H1 (cell line): ENCODE measurements at regions not wholly inside any gene's neighbourhood (a gene's known extent, or its start where the extent isn't known, plus 50 kb on each side); places are given as distances from the start of the nearest gene placed in this dataset.

Experiments
- CTCF ChIA-PET: fragments of 300-600 bp; sonication (Branson Sonifier 250); formaldehyde crosslinking; loops from one replicate; lab custom pipeline; 2021; ENCODE audit not compliant: partially characterized antibody; lab: Charles Lee
- POLR2A ChIA-PET: fragments of 300-600 bp; sonication (Branson Sonifier 250); formaldehyde crosslinking; loops from one replicate; lab custom pipeline; 2021; ENCODE audit warnings: inconsistent platforms; ENCODE audit not compliant: partially characterized antibody; lab: Charles Lee
- DNase-seq, 2 experiments: peaks; one replicate each; pipeline versions ENCODE4 v3.0.0 to v3.0.0-alpha.2; 2010 to 2022; ENCODE audit warnings: low spot score in 2 of 2, low read depth in 1 of 2, mixed read lengths in 1 of 2
- FAIRE-seq: peaks from 2 replicates; lab custom pipeline; 2011; peaks lifted over from hg19 to GRCh38; lab: Jason Lieb, UNC
- H2AFZ ChIP-seq: 2 replicates; pipeline ENCODE4 v1.8.1; 2012; ENCODE audit warnings: low read length, inconsistent platforms
- H2AK5ac ChIP-seq: 2 replicates; pipeline ENCODE4 v1.6.1; 2013; ENCODE audit warnings: low read depth, low read length
- H2BK120ac ChIP-seq: replicated peaks from 2 replicates; pipeline ENCODE3; 2013; ENCODE audit warnings: low read depth, low read length, inconsistent platforms
- H2BK12ac ChIP-seq: 2 replicates; pipeline ENCODE4 v1.6.1; 2013; ENCODE audit warnings: low read depth, low read length
- H2BK15ac ChIP-seq: 2 replicates; pipeline ENCODE4 v1.6.1; 2013; ENCODE audit warnings: low read length
- H2BK20ac ChIP-seq: 2 replicates; pipeline ENCODE4 v1.6.1; 2013; ENCODE audit warnings: low read length
- H2BK5ac ChIP-seq: 2 replicates; pipeline ENCODE4 v1.6.1; 2013; ENCODE audit warnings: low read depth, low read length
- H3K14ac ChIP-seq: 2 replicates; pipeline ENCODE4 v1.6.1; 2013; ENCODE audit warnings: inconsistent platforms; ENCODE audit not compliant: insufficient read length
- H3K18ac ChIP-seq: 2 replicates; pipeline ENCODE4 v1.6.1; 2013; ENCODE audit warnings: low read length; ENCODE audit errors: extremely low read depth
- H3K23ac ChIP-seq: 2 replicates; pipeline ENCODE4 v1.6.1; 2013; ENCODE audit warnings: inconsistent platforms; ENCODE audit not compliant: insufficient read length
- H3K23me2 ChIP-seq: 2 replicates; pipeline ENCODE4 v1.6.1; 2013; ENCODE audit warnings: low read depth, low read length
- H3K27ac ChIP-seq: 2 replicates; pipeline ENCODE4 v1.6.1; 2011; ENCODE audit warnings: low read depth, low read length, inconsistent platforms
- H3K27me3 ChIP-seq, 4 experiments: replicated peaks in 1 of 4; 1 replicate in 1 of 4; 2 replicates in 3 of 4; pipeline versions ENCODE4 v1.6.1 to v1.8.1; 2011 to 2013; ENCODE audit warnings: low read length in 3 of 4, mild to moderate bottlenecking in 3 of 4, inconsistent platforms in 2 of 4, mixed read lengths in 2 of 4, moderate library complexity in 1 of 4; ENCODE audit not compliant: control insufficient read depth in 3 of 4, insufficient read depth in 3 of 4; ENCODE audit errors: extremely low read depth in 1 of 4
- H3K36me3 ChIP-seq, 4 experiments: 2 replicates each; pipeline versions ENCODE4 v1.6.1 to v1.8.1; 2011 to 2013; ENCODE audit warnings: mild to moderate bottlenecking in 4 of 4, low read length in 3 of 4, moderate library complexity in 2 of 4, control low read depth in 1 of 4, inconsistent platforms in 1 of 4; ENCODE audit not compliant: insufficient read depth in 4 of 4, control insufficient read depth in 2 of 4
- H3K4ac ChIP-seq: replicated peaks from 2 replicates; pipeline ENCODE3; 2013; ENCODE audit warnings: low read length, low read depth, mixed read lengths, inconsistent platforms; ENCODE audit not compliant: insufficient read length
- H3K4me1 ChIP-seq, 4 experiments: replicated peaks in 1 of 4; 1 replicate in 1 of 4; 2 replicates in 3 of 4; pipeline versions ENCODE4 v1.6.1 to v1.8.1; 2011 to 2013; ENCODE audit warnings: low read length in 3 of 4, inconsistent platforms in 2 of 4, mixed read lengths in 1 of 4; ENCODE audit not compliant: insufficient read depth in 4 of 4, control insufficient read depth in 3 of 4
- H3K4me2 ChIP-seq, 2 experiments: 2 replicates each; pipeline versions ENCODE4 v1.6.1 to v1.8.1; 2011 to 2013; ENCODE audit warnings: low read depth in 2 of 2, low read length in 2 of 2, control low read depth in 1 of 2, inconsistent platforms in 1 of 2, mild to moderate bottlenecking in 1 of 2; ENCODE audit not compliant: insufficient read depth in 1 of 2
- H3K4me3 ChIP-seq, 4 experiments: fragments of 200-600, 300-600 bp in 1 of 4; sonication (generic), shearing (Covaris generic), sonication (Bioruptor Twin) in 1 of 4; 2 replicates each; pipeline versions ENCODE4 v1.5.1 to v1.8.1; 2011 to 2016; ENCODE audit warnings: low read length in 4 of 4, low read depth in 3 of 4, control low read depth in 2 of 4, inconsistent platforms in 2 of 4, mild to moderate bottlenecking in 2 of 4, mixed read lengths in 1 of 4, moderate library complexity in 1 of 4; ENCODE audit not compliant: insufficient read depth in 2 of 4; ENCODE audit errors: extremely low read depth in 1 of 4
- H3K56ac ChIP-seq: replicated peaks from 2 replicates; pipeline ENCODE3; 2013; ENCODE audit warnings: low read depth, mild to moderate bottlenecking, mixed read lengths, low read length, inconsistent platforms; ENCODE audit not compliant: insufficient read length
- H3K79me1 ChIP-seq: 2 replicates; pipeline ENCODE4 v1.6.1; 2013; ENCODE audit warnings: low read depth, low read length, control low read depth
- H3K79me2 ChIP-seq, 2 experiments: 2 replicates each; pipeline versions ENCODE4 v1.6.1 to v1.8.1; 2012 to 2013; ENCODE audit warnings: low read length in 2 of 2, mild to moderate bottlenecking in 2 of 2, inconsistent platforms in 1 of 2; ENCODE audit not compliant: insufficient read depth in 2 of 2, control insufficient read depth in 1 of 2
- H3K9ac ChIP-seq, 4 experiments: replicated peaks in 1 of 4; 1 replicate in 1 of 4; 2 replicates in 3 of 4; pipeline versions ENCODE4 v1.6.1 to v1.8.1; 2011 to 2013; ENCODE audit warnings: low read depth in 3 of 4, low read length in 3 of 4, control low read depth in 2 of 4, mild to moderate bottlenecking in 2 of 4, moderate library complexity in 2 of 4, inconsistent platforms in 1 of 4; ENCODE audit errors: extremely low read depth in 1 of 4
- H3K9me3 ChIP-seq, 2 experiments: 2 replicates each; pipeline versions ENCODE4 v1.6.1 to v1.8.1; 2012 to 2013; ENCODE audit warnings: mild to moderate bottlenecking in 2 of 2, moderate library complexity in 2 of 2, control low read depth in 1 of 2, inconsistent platforms in 1 of 2, low read depth in 1 of 2, low read length in 1 of 2, mixed read lengths in 1 of 2; ENCODE audit not compliant: insufficient read depth in 2 of 2
- H4K20me1 ChIP-seq, 2 experiments: replicated peaks in 1 of 2; 2 replicates each; pipeline versions ENCODE3 to v1.8.1; 2011 to 2013; ENCODE audit warnings: inconsistent platforms in 2 of 2, low read length in 2 of 2, mild to moderate bottlenecking in 1 of 2; ENCODE audit not compliant: insufficient read depth in 2 of 2, control insufficient read depth in 1 of 2
- H4K5ac ChIP-seq: 2 replicates; pipeline ENCODE4 v1.6.1; 2013; ENCODE audit warnings: low read length, low read depth, mixed read lengths, inconsistent platforms; ENCODE audit not compliant: insufficient read length
- H4K8ac ChIP-seq: 2 replicates; pipeline ENCODE4 v1.8.0; 2013; ENCODE audit warnings: mild to moderate bottlenecking, moderate library complexity, low read length, inconsistent platforms; ENCODE audit not compliant: insufficient read depth; ENCODE audit errors: extremely low read depth
- H4K91ac ChIP-seq: replicated peaks from 2 replicates; pipeline ENCODE3; 2013; ENCODE audit warnings: low read length, mixed read lengths, inconsistent platforms; ENCODE audit not compliant: insufficient read length
- ASH2L ChIP-seq: fragments of 200-600, 300-600 bp; sonication (generic); IDR thresholded peaks from one replicate; pipeline ENCODE4 v1.7.1; 2017; ENCODE audit warnings: low read length
- BACH1 ChIP-seq: IDR thresholded peaks from 2 replicates; pipeline ENCODE4 v1.6.1; 2012; ENCODE audit warnings: low read length, improper control_type of control experiment
- CHD1 ChIP-seq: IDR thresholded peaks from 2 replicates; pipeline ENCODE4 v1.6.1; 2012; ENCODE audit warnings: low read depth, low read length, improper control_type of control experiment
- CTBP2 ChIP-seq: IDR thresholded peaks from 2 replicates; pipeline ENCODE4 v1.7.0; 2011; ENCODE audit warnings: borderline replicate concordance, mild to moderate bottlenecking, moderate library complexity, mixed read lengths, low read length; ENCODE audit not compliant: insufficient read depth, insufficient read length
- E2F6 ChIP-seq: IDR thresholded peaks from 2 replicates; pipeline ENCODE4 v1.6.1; 2012; ENCODE audit warnings: inconsistent platforms
- KDM4A ChIP-seq: IDR thresholded peaks from one replicate; pipeline ENCODE4 v1.7.1; 2012; ENCODE audit warnings: low read depth, mild to moderate bottlenecking, moderate library complexity, low read length, inconsistent platforms; ENCODE audit not compliant: severe bottlenecking
- PHF8 ChIP-seq: fragments of 200-600 bp; sonication (generic); conservative IDR thresholded peaks from 2 replicates; pipeline ENCODE4 v1.7.1; 2012; ENCODE audit warnings: low read depth, mild to moderate bottlenecking, inconsistent platforms, low read length, moderate library complexity
- POLR2AphosphoS5 ChIP-seq: IDR thresholded peaks from 2 replicates; pipeline ENCODE4 v1.6.1; 2011; ENCODE audit warnings: low read depth, low read length
- RBBP5 ChIP-seq: IDR thresholded peaks from 2 replicates; pipeline ENCODE4 v1.7.1; 2012; ENCODE audit warnings: low read depth, mild to moderate bottlenecking, inconsistent platforms, low read length, moderate library complexity, borderline replicate concordance
- RNF2 ChIP-seq: fragments of 200-900, 300-1000 bp; sonication (generic); IDR thresholded peaks from 2 replicates; pipeline ENCODE4 v1.7.1; 2016; ENCODE audit warnings: borderline replicate concordance, low read depth, mild to moderate bottlenecking, antibody characterized with exemption, low read length; ENCODE audit not compliant: poor library complexity, severe bottlenecking; ENCODE audit errors: missing control alignments
- RXRA ChIP-seq: IDR thresholded peaks from 2 replicates; pipeline ENCODE4 v1.6.1; 2011; ENCODE audit warnings: low read depth, mild to moderate bottlenecking, low read length, moderate library complexity; ENCODE audit not compliant: insufficient read depth
- SP4 ChIP-seq: IDR thresholded peaks from 2 replicates; pipeline ENCODE4 v1.6.1; 2012; ENCODE audit warnings: low read length, inconsistent platforms
- TAF1 ChIP-seq: IDR thresholded peaks from 2 replicates; pipeline ENCODE4 v1.6.1; 2011; ENCODE audit warnings: mild to moderate bottlenecking, low read depth, low read length
- TCF12 ChIP-seq: IDR thresholded peaks from 2 replicates; pipeline ENCODE4 v1.6.1; 2011; ENCODE audit warnings: low read depth, mild to moderate bottlenecking, low read length

GRCh38 chr11:27592098-27592780 lies 85.7 kb upstream of the LIN7C start:
- Histone ChIP-seq H3K36me3 (no peaks in the 10 kb centered on the region), H4K20me1 (no peaks in the 10 kb centered on the region), H2BK12ac (no peak overlapping the region), H3K23me2 (no peaks in the 10 kb centered on the region), H2AK5ac (no peak overlapping the region), H3K4me1 (peaks cover 0 to 5% (median 0%) of the 10 kb centered on the region in 4 experiments; a peak in 1 of 7 replicates), H2AFZ (no peak overlapping the region), H4K91ac (no peak overlapping the region), H3K14ac (no peak overlapping the region), H3K79me2 (no peaks in the 10 kb centered on the region), H3K18ac (no peak overlapping the region), H3K4ac (no peak overlapping the region), H3K27ac (no peak overlapping the region), H3K9ac (no peak overlapping the region), H4K8ac (no peak overlapping the region), H3K79me1 (no peaks in the 10 kb centered on the region), H3K4me2 (no peak overlapping the region), H3K23ac (no peak overlapping the region), H2BK20ac (no peak overlapping the region), H3K56ac (no peak overlapping the region), H4K5ac (no peak overlapping the region), H3K9me3 (no peaks in the 10 kb centered on the region), H2BK5ac (no peak overlapping the region), H2BK120ac (no peak overlapping the region), H2BK15ac (no peak overlapping the region), H3K27me3 (peaks cover 0 to 2% (median 0%) of the 10 kb centered on the region in 4 experiments; a peak in 1 of 7 replicates), H3K4me3 (no peak overlapping the region)
- FAIRE-seq (no peak), DNase-seq (no peak)
- CTCF ChIA-PET: no interaction called here
- POLR2A ChIA-PET: interaction anchor here (1.4 kb wide), 1 partner anchor 26 kb away, joined by 4 read pairs; no protein-coding TSS in a partner anchor
- TF ChIP-seq CHD1 (no peak), SP4 (no peak), TCF12 (no peak), RBBP5 (no peak), TAF1 (no peak), CTBP2 (no peak), RNF2 (no peak), POLR2AphosphoS5 (no peak), BACH1 (no peak), ASH2L (no peak), PHF8 (no peak), E2F6 (no peak), KDM4A (no peak), RXRA (no peak)
